SU-DHL-6 (cell line): ENCODE measurements at regions not wholly inside any gene's neighbourhood (a gene's known extent, or its start where the extent isn't known, plus 50 kb on each side); places are given as distances from the start of the nearest gene placed in this dataset.

Experiments
- H2AFZ ChIP-seq: fragments of 200-600 bp; sonication (generic); 2 replicates; pipeline ENCODE4 v1.6.1; 2014; ENCODE audit warnings: low read depth, mild to moderate bottlenecking, moderate library complexity, mixed read lengths, antibody characterized with exemption, low read length; ENCODE audit not compliant: severe bottlenecking
- H3F3A ChIP-seq: fragments of 200-600 bp; shearing (Covaris generic); 2 replicates; pipeline ENCODE4 v1.6.0; 2016; ENCODE audit warnings: antibody characterized with exemption, mild to moderate bottlenecking; ENCODE audit not compliant: insufficient read depth
- H3K27ac ChIP-seq: fragments of 200-600 bp; sonication (generic); 2 replicates; pipeline ENCODE4 v1.5.1; 2016; ENCODE audit warnings: low read depth, mild to moderate bottlenecking, low read length, moderate library complexity, mixed read lengths
- H3K27me3 ChIP-seq: fragments of 200-600 bp; sonication (generic), shearing (Covaris generic); 2 replicates; pipeline ENCODE4 v1.6.0; 2014; ENCODE audit warnings: mild to moderate bottlenecking, low read length
- H3K36me3 ChIP-seq: fragments of 200-600 bp; sonication (generic); 2 replicates; pipeline ENCODE4 v1.6.1; 2014; ENCODE audit warnings: mild to moderate bottlenecking, low read length, mixed read lengths
- H3K4me2 ChIP-seq: fragments of 300-600, 200-600 bp; shearing (Covaris generic), sonication (generic); 2 replicates; pipeline ENCODE4 v1.6.0; 2014; ENCODE audit warnings: low read length, low read depth, mild to moderate bottlenecking; ENCODE audit not compliant: poor library complexity, severe bottlenecking
- H3K4me3 ChIP-seq: fragments of 200-600 bp; sonication (generic); 2 replicates; pipeline ENCODE4 v1.5.1; 2014; ENCODE audit warnings: antibody characterized with exemption, low read length, mild to moderate bottlenecking, mixed read lengths; ENCODE audit not compliant: insufficient read depth, poor library complexity, severe bottlenecking
- H3K79me2 ChIP-seq: fragments of 200-600 bp; sonication (generic); 2 replicates; pipeline ENCODE4 v1.6.1; 2014; ENCODE audit warnings: mild to moderate bottlenecking, low read length, moderate library complexity; ENCODE audit not compliant: insufficient read depth
- H3K9ac ChIP-seq: fragments of 200-600 bp; sonication (generic); 2 replicates; pipeline ENCODE4 v1.7.0; 2014; ENCODE audit warnings: mild to moderate bottlenecking, low read length
- H3K9me2 ChIP-seq: fragments of 200-600 bp; sonication (generic); replicated peaks from 2 replicates; pipeline ENCODE4 v1.6.1; 2014; ENCODE audit warnings: low read length; ENCODE audit not compliant: insufficient read depth
- H3K9me3 ChIP-seq: fragments of 200-600 bp; sonication (generic); 2 replicates; pipeline ENCODE4 v1.6.1; 2014; ENCODE audit warnings: low read length, mixed read lengths; ENCODE audit not compliant: insufficient read depth
- H4K20me1 ChIP-seq: fragments of 200-600 bp; sonication (generic); 2 replicates; pipeline ENCODE4 v1.6.1; 2014; ENCODE audit warnings: low read depth, mild to moderate bottlenecking, antibody characterized with exemption, low read length, moderate library complexity, mixed read lengths
- EZH2phosphoT487 ChIP-seq: fragments of 200-600 bp; sonication (generic), shearing (Covaris generic); conservative IDR thresholded peaks from 2 replicates; pipeline ENCODE4 v1.6.1; 2018; ENCODE audit warnings: mild to moderate bottlenecking, antibody characterized with exemption, low read length, moderate library complexity, mixed read lengths
- TF ChIP-seq, protein P1 (sequence below): fragments of 200-600 bp; sonication (generic); IDR thresholded peaks from one replicate; pipeline ENCODE4 v1.5.1; 2017; ENCODE audit warnings: antibody characterized with exemption, mild to moderate bottlenecking, low read length, moderate library complexity; ENCODE audit not compliant: insufficient read depth, poor library complexity, severe bottlenecking

DNA sequence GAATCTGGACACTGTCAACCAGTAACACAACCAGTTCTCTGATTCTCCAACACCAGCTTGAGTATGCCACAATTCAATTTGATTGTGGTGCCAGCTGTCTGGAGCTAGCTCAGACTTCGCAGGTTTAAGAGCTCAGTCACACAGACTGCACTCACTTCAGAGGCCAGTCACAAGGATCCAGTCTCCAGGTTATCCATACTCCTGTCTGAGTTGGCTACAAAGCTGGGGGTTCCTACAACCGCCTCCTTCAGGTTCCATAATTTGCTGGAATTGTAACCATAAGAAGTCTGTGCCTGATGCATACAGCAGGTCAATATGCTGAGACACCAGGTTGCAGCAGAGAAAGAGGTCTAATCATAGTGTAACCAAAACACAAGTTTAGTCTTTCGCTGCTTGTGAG is 70.5 kb upstream of the CPSF6 start:
- Histone ChIP-seq H4K20me1 (no peaks in the 10 kb centered on the region), H3K36me3 (no peaks in the 10 kb centered on the region), H3K4me3 (no peak overlapping the region), H3K9ac (no peak overlapping the region), H3K79me2 (no peaks in the 10 kb centered on the region), H3F3A (no peaks in the 10 kb centered on the region), H2AFZ (no peak overlapping the region), H3K9me2 (no peaks in the 10 kb centered on the region), H3K27me3 (no peaks in the 10 kb centered on the region), H3K4me2 (no peak overlapping the region), H3K27ac (no peak overlapping the region), H3K9me3 (no peaks in the 10 kb centered on the region)
- TF ChIP-seq EZH2phosphoT487, result no peak
- TF ChIP-seq, protein P1, sequence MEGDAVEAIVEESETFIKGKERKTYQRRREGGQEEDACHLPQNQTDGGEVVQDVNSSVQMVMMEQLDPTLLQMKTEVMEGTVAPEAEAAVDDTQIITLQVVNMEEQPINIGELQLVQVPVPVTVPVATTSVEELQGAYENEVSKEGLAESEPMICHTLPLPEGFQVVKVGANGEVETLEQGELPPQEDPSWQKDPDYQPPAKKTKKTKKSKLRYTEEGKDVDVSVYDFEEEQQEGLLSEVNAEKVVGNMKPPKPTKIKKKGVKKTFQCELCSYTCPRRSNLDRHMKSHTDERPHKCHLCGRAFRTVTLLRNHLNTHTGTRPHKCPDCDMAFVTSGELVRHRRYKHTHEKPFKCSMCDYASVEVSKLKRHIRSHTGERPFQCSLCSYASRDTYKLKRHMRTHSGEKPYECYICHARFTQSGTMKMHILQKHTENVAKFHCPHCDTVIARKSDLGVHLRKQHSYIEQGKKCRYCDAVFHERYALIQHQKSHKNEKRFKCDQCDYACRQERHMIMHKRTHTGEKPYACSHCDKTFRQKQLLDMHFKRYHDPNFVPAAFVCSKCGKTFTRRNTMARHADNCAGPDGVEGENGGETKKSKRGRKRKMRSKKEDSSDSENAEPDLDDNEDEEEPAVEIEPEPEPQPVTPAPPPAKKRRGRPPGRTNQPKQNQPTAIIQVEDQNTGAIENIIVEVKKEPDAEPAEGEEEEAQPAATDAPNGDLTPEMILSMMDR, result no peak

DNA sequence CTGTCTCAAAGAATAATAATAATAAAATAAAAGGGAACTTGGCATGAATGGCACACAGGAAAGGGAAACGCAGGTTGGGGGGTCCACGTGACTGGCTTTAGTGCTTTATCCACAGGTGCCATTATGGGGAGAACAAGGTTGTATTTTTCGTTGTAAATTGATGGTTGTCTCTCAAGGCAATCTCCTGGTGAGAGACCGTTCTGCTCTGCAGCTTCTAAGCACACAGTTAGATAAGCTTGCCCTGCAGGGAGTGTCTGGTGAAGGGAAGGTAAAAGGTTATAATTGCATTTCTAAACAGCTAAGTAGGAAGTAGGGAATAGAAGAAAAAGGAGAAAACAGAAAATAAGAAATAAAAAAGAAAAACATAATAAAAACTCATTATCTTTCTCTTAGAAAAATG is 69.1 kb upstream of the CPSF6 start:
- Histone ChIP-seq H2AFZ (no peak overlapping the region), H3K36me3 (no peaks in the 10 kb centered on the region), H3K4me2 (no peak overlapping the region), H3K9me2 (no peaks in the 10 kb centered on the region), H3K4me3 (no peak overlapping the region), H4K20me1 (no peaks in the 10 kb centered on the region), H3K79me2 (no peaks in the 10 kb centered on the region), H3K9me3 (no peaks in the 10 kb centered on the region), H3K27me3 (no peaks in the 10 kb centered on the region), H3F3A (no peaks in the 10 kb centered on the region), H3K9ac (no peak overlapping the region), H3K27ac (no peak overlapping the region)
- TF ChIP-seq, protein P1, result no peak
- TF ChIP-seq EZH2phosphoT487, result no peak

- Histone ChIP-seq H3K4me2 (no peak overlapping the region), H3K27ac (no peak overlapping the region), H2AFZ (no peak overlapping the region), H4K20me1 (no peaks in the 10 kb centered on the region), H3K9ac (no peak overlapping the region), H3K4me3 (no peak overlapping the region), H3K27me3 (no peaks in the 10 kb centered on the region), H3K9me3 (no peaks in the 10 kb centered on the region), H3K9me2 (no peaks in the 10 kb centered on the region), H3F3A (no peaks in the 10 kb centered on the region), H3K36me3 (no peaks in the 10 kb centered on the region), H3K79me2 (no peaks in the 10 kb centered on the region)
- TF ChIP-seq EZH2phosphoT487, result no peak
- TF ChIP-seq, protein P1, result no peak
Measured at GRCh38 chr12:69171881-69172280, 67.5 kb upstream of the CPSF6 start.
